ENCODE measurements at regions not wholly inside any gene's neighbourhood (a gene's known extent, or its start where the extent isn't known, plus 50 kb on each side); places are given as distances from the start of the nearest gene placed in this dataset.

DNA sequence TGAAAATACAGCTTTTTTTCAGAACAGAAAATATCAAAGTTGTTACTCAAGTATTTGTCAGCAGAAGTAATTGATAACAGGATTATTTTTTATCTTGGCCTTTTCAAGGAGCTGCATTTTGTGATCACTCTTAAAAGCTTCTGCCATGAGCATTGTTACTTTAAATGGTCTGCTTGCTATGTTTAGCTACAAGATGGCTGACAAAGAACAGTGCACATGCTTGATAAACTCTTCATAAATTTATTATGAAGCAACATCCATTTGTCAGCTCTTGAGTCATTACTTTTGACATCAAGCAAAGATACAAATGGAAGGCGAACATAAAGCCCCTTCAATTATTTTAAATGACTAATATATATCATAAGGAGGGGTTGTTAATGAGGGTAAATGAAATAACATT, 205.4 kb upstream of the RPS6KA3 start:
- H3K4me3 ChIP-seq (ENCODE audit: low read depth, low read length), result no peak overlapping the region
- DNase-seq (ENCODE audit: low read depth), result no peak
- TF ChIP-seq MYC (IDR thresholded peaks at IDR 0.05; ENCODE audit: low read depth, low read length), result no peak
- no peak for TF ChIP-seq POLR2A (IDR thresholded peaks at IDR 0.05; ENCODE audit: extremely low read depth, insufficient read length)
- TF ChIP-seq, protein P1, sequence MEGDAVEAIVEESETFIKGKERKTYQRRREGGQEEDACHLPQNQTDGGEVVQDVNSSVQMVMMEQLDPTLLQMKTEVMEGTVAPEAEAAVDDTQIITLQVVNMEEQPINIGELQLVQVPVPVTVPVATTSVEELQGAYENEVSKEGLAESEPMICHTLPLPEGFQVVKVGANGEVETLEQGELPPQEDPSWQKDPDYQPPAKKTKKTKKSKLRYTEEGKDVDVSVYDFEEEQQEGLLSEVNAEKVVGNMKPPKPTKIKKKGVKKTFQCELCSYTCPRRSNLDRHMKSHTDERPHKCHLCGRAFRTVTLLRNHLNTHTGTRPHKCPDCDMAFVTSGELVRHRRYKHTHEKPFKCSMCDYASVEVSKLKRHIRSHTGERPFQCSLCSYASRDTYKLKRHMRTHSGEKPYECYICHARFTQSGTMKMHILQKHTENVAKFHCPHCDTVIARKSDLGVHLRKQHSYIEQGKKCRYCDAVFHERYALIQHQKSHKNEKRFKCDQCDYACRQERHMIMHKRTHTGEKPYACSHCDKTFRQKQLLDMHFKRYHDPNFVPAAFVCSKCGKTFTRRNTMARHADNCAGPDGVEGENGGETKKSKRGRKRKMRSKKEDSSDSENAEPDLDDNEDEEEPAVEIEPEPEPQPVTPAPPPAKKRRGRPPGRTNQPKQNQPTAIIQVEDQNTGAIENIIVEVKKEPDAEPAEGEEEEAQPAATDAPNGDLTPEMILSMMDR (IDR thresholded peaks at IDR 0.05; ENCODE audit: low read depth, low read length), result no peak

DNA sequence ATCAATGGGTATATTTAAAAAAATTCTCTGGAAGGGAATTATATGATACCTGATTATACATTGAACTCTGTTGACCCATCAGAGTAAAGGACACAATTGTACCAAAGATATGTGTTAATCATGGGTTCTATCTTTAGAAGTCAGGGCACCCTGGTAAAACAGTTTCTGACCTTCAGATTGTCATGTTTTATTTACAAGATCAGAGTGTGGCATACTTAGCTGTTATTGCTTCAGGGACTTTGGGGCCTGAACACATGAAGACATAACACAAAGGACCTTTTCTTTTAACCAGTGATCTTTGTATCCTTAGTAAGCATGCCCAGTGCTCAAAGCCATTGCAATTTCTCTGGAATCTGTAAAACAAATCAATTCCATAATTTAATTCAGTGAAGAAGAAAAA, 204.8 kb upstream of the RPS6KA3 start:
- no peak overlapping the region for H3K4me3 ChIP-seq (ENCODE audit: low read depth, low read length)
- TF ChIP-seq, protein P1 (IDR thresholded peaks at IDR 0.05; ENCODE audit: low read depth, low read length), result no peak
- TF ChIP-seq MYC (IDR thresholded peaks at IDR 0.05; ENCODE audit: low read depth, low read length), result no peak
- TF ChIP-seq, protein P2, sequence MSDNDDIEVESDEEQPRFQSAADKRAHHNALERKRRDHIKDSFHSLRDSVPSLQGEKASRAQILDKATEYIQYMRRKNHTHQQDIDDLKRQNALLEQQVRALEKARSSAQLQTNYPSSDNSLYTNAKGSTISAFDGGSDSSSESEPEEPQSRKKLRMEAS (IDR thresholded peaks at IDR 0.05; ENCODE audit: low read depth, low read length), result no peak
- no peak for TF ChIP-seq POLR2A (IDR thresholded peaks at IDR 0.05; ENCODE audit: extremely low read depth, insufficient read length)
- DNase-seq (ENCODE audit: low read depth), result no peak

DNA sequence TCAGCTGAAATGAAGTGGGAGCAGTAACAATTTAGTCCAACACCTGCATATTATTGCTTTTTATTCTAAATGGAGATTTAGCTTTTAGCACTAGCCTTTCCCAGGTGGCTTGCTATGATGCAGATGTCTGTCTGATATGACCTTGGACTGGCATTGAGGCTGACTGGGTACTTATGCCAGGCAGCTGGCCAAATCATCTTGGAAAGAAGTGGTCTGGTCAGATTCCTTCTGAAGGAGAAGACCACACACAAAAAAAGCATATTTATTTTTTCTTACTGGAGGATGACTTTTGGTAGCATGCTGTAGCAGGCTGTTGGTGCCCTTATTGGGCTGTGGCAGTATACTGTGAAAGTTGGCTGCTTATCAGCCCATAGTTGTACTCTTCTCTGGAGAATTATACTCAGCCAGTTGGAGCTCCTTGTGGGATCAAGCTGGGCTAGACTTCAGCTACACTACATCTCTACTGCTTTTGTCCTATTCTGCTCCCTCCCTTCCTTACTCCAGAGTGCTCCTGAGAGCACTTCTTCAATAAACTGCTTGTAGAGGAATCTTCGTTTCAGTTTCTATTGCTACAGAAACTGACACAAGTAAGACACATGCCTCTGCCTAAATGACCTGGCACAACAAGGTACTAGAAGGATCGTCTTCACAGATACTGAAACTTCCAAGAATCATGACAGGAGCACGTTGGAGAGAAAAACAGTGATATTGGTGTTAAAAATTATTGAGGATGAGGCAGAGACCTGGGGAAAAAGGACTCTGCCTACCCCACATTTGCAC, 196.8 kb upstream of the RPS6KA3 start:
- no peak overlapping the region for H3K4me3 ChIP-seq (ENCODE audit: low read depth, low read length)
- DNase-seq (ENCODE audit: low read depth), result no peak
- no peak for TF ChIP-seq MYC (IDR thresholded peaks at IDR 0.05; ENCODE audit: low read depth, low read length)
- no peak for TF ChIP-seq POLR2A (IDR thresholded peaks at IDR 0.05; ENCODE audit: extremely low read depth, insufficient read length)
- TF ChIP-seq, protein P1 (IDR thresholded peaks at IDR 0.05; ENCODE audit: low read depth, low read length), result no peak
- TF ChIP-seq, protein P2 (IDR thresholded peaks at IDR 0.05; ENCODE audit: low read depth, low read length), result no peak

DNA sequence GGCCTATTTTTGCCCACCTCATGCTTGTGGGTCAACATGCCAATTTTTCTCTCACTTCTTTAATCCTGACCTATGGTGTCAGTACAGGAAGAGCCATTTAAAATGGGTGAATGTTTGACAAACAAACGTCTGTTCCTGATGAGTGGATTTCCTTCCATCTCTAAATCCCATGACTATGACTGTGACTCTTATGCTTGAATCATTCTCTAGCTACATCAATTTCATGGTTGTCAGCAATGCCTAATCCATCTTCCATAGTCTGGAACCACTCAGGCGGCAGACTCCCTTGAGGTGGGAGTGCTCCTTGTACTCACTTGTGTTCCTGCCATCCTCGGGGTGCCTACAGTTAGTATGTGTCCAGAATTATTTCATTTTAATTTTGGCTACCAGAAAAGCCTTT, 194.9 kb upstream of the RPS6KA3 start:
- H3K4me3 ChIP-seq (ENCODE audit: low read depth, low read length), result no peak overlapping the region
- TF ChIP-seq, protein P2 (IDR thresholded peaks at IDR 0.05; ENCODE audit: low read depth, low read length), result no peak
- TF ChIP-seq, protein P1 (IDR thresholded peaks at IDR 0.05; ENCODE audit: low read depth, low read length), result no peak
- TF ChIP-seq POLR2A (IDR thresholded peaks at IDR 0.05; ENCODE audit: extremely low read depth, insufficient read length) (no peak), MYC (IDR thresholded peaks at IDR 0.05; ENCODE audit: low read depth, low read length) (no peak)
- DNase-seq (ENCODE audit: low read depth), result no peak

DNA sequence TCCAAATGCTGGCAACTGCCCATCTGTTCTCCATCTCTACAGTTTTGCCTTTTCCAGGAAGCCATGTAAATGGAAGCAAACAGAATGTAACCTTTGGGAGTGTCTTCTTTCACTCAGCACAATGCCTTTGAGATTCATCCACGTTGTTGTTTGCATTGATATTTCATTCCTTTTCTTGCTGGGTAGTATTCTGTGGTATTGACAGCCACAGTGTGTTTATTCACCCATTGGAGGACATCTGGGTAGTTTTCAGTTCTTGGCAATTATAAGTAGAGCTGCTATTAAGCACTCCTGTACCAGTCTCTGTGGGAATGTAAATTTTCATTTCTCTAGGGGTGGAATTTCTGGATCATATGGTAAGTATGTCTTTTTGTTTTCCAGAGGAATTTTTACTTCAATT, 194.3 kb upstream of the RPS6KA3 start:
- no peak overlapping the region for H3K4me3 ChIP-seq (ENCODE audit: low read depth, low read length)
- DNase-seq (ENCODE audit: low read depth), result no peak
- TF ChIP-seq POLR2A (IDR thresholded peaks at IDR 0.05; ENCODE audit: extremely low read depth, insufficient read length) (no peak), MYC (IDR thresholded peaks at IDR 0.05; ENCODE audit: low read depth, low read length) (no peak)
- TF ChIP-seq, protein P1 (IDR thresholded peaks at IDR 0.05; ENCODE audit: low read depth, low read length), result no peak
- TF ChIP-seq, protein P2 (IDR thresholded peaks at IDR 0.05; ENCODE audit: low read depth, low read length), result no peak

All from NB4 (cell line).